OCI-LY1 (cell line): ENCODE measurements at regions not wholly inside any gene's neighbourhood (a gene's known extent, or its start where the extent isn't known, plus 50 kb on each side); places are given as distances from the start of the nearest gene placed in this dataset.

Source experiments
- H2AFZ ChIP-seq: fragments of 200-600 bp; sonication (generic), shearing (Covaris generic); 2 replicates; pipeline ENCODE4 v1.6.0; 2014; ENCODE audit warnings: antibody characterized with exemption, mild to moderate bottlenecking, low read length
- H3F3A ChIP-seq: fragments of 200-600 bp; sonication (generic), shearing (Covaris generic); 2 replicates; pipeline ENCODE4 v1.6.0; 2014; ENCODE audit warnings: mild to moderate bottlenecking, antibody characterized with exemption, low read length, moderate library complexity; ENCODE audit not compliant: insufficient read depth
- H3K27ac ChIP-seq: fragments of 200-600 bp; sonication (generic); 2 replicates; pipeline ENCODE4 v1.5.1; 2014; ENCODE audit warnings: low read length, mixed run types, mild to moderate bottlenecking, low read depth; ENCODE audit not compliant: poor library complexity, severe bottlenecking
- H3K27me3 ChIP-seq: fragments of 200-600 bp; sonication (generic); 2 replicates; pipeline ENCODE4 v1.6.0; 2014; ENCODE audit warnings: antibody characterized with exemption, mild to moderate bottlenecking, low read length, moderate library complexity; ENCODE audit not compliant: insufficient read depth
- H3K36me3 ChIP-seq: fragments of 200-600 bp; sonication (generic); 2 replicates; pipeline ENCODE4 v1.6.1; 2014; ENCODE audit warnings: mild to moderate bottlenecking, antibody characterized with exemption, low read length, moderate library complexity, mixed read lengths; ENCODE audit not compliant: insufficient read depth
- H3K4me1 ChIP-seq: fragments of 200-600 bp; sonication (generic); 2 replicates; pipeline ENCODE4 v1.5.1; 2014; ENCODE audit warnings: mild to moderate bottlenecking, low read length, moderate library complexity; ENCODE audit not compliant: insufficient read depth, severe bottlenecking
- H3K4me2 ChIP-seq: fragments of 200-600 bp; sonication (generic), shearing (Covaris generic); 2 replicates; pipeline ENCODE4 v1.6.1; 2014; ENCODE audit warnings: low read length
- H3K4me3 ChIP-seq: fragments of 200-600 bp; sonication (generic); 2 replicates; pipeline ENCODE4 v1.5.1; 2014; ENCODE audit warnings: low read length, low read depth, mild to moderate bottlenecking, mixed read lengths; ENCODE audit not compliant: poor library complexity, severe bottlenecking
- H3K79me2 ChIP-seq: fragments of 200-600 bp; shearing (Covaris generic); 2 replicates; pipeline ENCODE4 v1.6.1; 2016; ENCODE audit warnings: mixed run types, low read length, mixed read lengths; ENCODE audit not compliant: insufficient read depth
- H3K9ac ChIP-seq: fragments of 200-600 bp; sonication (generic), shearing (Covaris generic); 2 replicates; pipeline ENCODE4 v1.6.1; 2014; ENCODE audit warnings: mild to moderate bottlenecking, low read length, mixed read lengths
- H3K9me2 ChIP-seq: fragments of 200-600 bp; sonication (generic), shearing (Covaris generic); 2 replicates; pipeline ENCODE4 v1.6.1; 2014; ENCODE audit warnings: low read depth, mild to moderate bottlenecking, low read length, mixed read lengths
- H3K9me3 ChIP-seq: fragments of 200-600 bp; shearing (Covaris generic); 2 replicates; pipeline ENCODE4 v1.6.1; 2014; ENCODE audit warnings: low read length, mixed read lengths
- H4K20me1 ChIP-seq: fragments of 200-600 bp; sonication (generic), shearing (Covaris generic); 2 replicates; pipeline ENCODE4 v1.6.0; 2016; ENCODE audit warnings: mild to moderate bottlenecking, low read length; ENCODE audit not compliant: insufficient read depth
- CTCF ChIP-seq: fragments of 200-600 bp; sonication (generic), shearing (Covaris generic); IDR thresholded peaks from 2 replicates; pipeline ENCODE4 v1.5.1; 2017; ENCODE audit warnings: mild to moderate bottlenecking, antibody characterized with exemption, low read length, moderate library complexity, mixed read lengths
- EZH2 ChIP-seq: fragments of 200-600 bp; sonication (generic), shearing (Covaris generic); IDR thresholded peaks from 2 replicates; pipeline ENCODE4 v1.8.0; 2017; ENCODE audit warnings: borderline replicate concordance, mixed run types, mild to moderate bottlenecking, antibody characterized with exemption, low read length, moderate library complexity, mixed read lengths

GRCh38 chr13:89865164-89866064, 1482.1 kb upstream of the MIR17HG start:
- Histone ChIP-seq H3K4me1 (no peaks in the 10 kb centered on the region), H3K79me2 (no peaks in the 10 kb centered on the region), H3K27me3 (no peaks in the 10 kb centered on the region), H3K27ac (no peak overlapping the region), H3K4me2 (no peak overlapping the region), H4K20me1 (no peaks in the 10 kb centered on the region), H3K9me2 (no peaks in the 10 kb centered on the region), H3K9me3 (no peaks in the 10 kb centered on the region), H3K36me3 (no peaks in the 10 kb centered on the region), H3K4me3 (no peak overlapping the region), H3K9ac (no peak overlapping the region), H2AFZ (no peak overlapping the region), H3F3A (no peaks in the 10 kb centered on the region)
- no peak for TF ChIP-seq CTCF
- TF ChIP-seq EZH2: no peak

- Histone ChIP-seq H3K27ac (no peak overlapping the region), H4K20me1 (no peaks in the 10 kb centered on the region), H3K9me3 (no peaks in the 10 kb centered on the region), H3K27me3 (no peaks in the 10 kb centered on the region), H3F3A (no peaks in the 10 kb centered on the region), H3K79me2 (no peaks in the 10 kb centered on the region), H3K4me3 (no peak overlapping the region), H3K9me2 (no peaks in the 10 kb centered on the region), H3K9ac (no peak overlapping the region), H2AFZ (no peak overlapping the region), H3K4me2 (no peak overlapping the region), H3K4me1 (no peaks in the 10 kb centered on the region), H3K36me3 (no peaks in the 10 kb centered on the region)
- TF ChIP-seq CTCF (no peak), EZH2 (no peak)
These were observed 1478.2 kb upstream of the MIR17HG start for GRCh38 chr13:89869312-89869711.

- Histone ChIP-seq H3K27ac (no peak overlapping the region), H3K36me3 (no peaks in the 10 kb centered on the region), H3K79me2 (no peaks in the 10 kb centered on the region), H4K20me1 (no peaks in the 10 kb centered on the region), H2AFZ (no peak overlapping the region), H3K9me2 (no peaks in the 10 kb centered on the region), H3K9me3 (no peaks in the 10 kb centered on the region), H3K4me2 (no peak overlapping the region), H3K4me1 (no peaks in the 10 kb centered on the region), H3K27me3 (no peaks in the 10 kb centered on the region), H3F3A (0 out of 2 replicates have a peak, but pooled peaks cover 3% of the 10 kb centered on the region), H3K9ac (no peak overlapping the region), H3K4me3 (no peak overlapping the region)
- TF ChIP-seq CTCF (no peak), EZH2 (no peak)
These were observed 1468.6 kb upstream of the MIR17HG start for GRCh38 chr13:89878904-89879303.
